ENCODE measurements at regions not wholly inside any gene's neighbourhood (a gene's known extent, or its start where the extent isn't known, plus 50 kb on each side); places are given as distances from the start of the nearest gene placed in this dataset.

DNA sequence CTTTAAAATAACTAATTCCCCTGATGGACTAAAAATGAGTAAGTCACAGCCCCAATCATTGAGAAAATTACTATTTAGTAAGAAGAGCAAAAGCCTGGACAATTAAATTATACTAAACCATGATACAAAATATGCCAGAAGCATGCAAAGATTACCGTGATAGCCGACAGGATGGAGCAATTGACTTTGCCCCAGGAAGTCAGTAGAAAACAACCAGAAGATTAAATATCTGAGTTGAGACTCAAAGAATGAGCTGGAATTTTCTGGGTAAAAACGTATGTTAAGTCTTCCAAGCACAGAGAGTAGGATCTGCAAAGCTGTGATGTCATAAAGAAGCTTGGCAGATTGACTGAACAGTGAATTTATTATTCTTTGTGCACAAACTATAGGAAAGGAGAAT, 816.1 kb upstream of the TENM3 start:
- no peak for TF ChIP-seq ZFX (IDR thresholded peaks at IDR 0.05)
- no peak for TF ChIP-seq CTCF (conservative IDR thresholded peaks at IDR 0.05)
- no peak overlapping the region for H3K27ac ChIP-seq

GRCh38 chr4:181431006-181431405, 812.2 kb upstream of the TENM3 start:
- TF ChIP-seq CTCF (conservative IDR thresholded peaks at IDR 0.05) (no peak), ZFX (IDR thresholded peaks at IDR 0.05) (no peak)

GRCh38 chr4:181431661-181432060, 811.5 kb upstream of the TENM3 start:
- TF ChIP-seq CTCF (conservative IDR thresholded peaks at IDR 0.05): no peak
- TF ChIP-seq ZFX (IDR thresholded peaks at IDR 0.05): no peak
- no peak overlapping the region for H3K27ac ChIP-seq

More at GRCh38 chr4:181431006-181431405, 812.2 kb upstream of the TENM3 start:
- no peak overlapping the region for H3K27ac ChIP-seq

- no peak overlapping the region for H3K27ac ChIP-seq
- TF ChIP-seq CTCF (conservative IDR thresholded peaks at IDR 0.05): no peak
- TF ChIP-seq ZFX (IDR thresholded peaks at IDR 0.05): no peak
Measured at GRCh38 chr4:181432335-181432734, 810.9 kb upstream of the TENM3 start.

GRCh38 chr4:181437895-181438294, 805.3 kb upstream of the TENM3 start:
- no peak overlapping the region for H3K27ac ChIP-seq
- TF ChIP-seq ZFX (IDR thresholded peaks at IDR 0.05) (no peak), CTCF (conservative IDR thresholded peaks at IDR 0.05) (no peak)

GRCh38 chr4:181438641-181439040, 804.6 kb upstream of the TENM3 start:
- no peak for TF ChIP-seq CTCF (conservative IDR thresholded peaks at IDR 0.05)
- H3K27ac ChIP-seq: no peak overlapping the region

DNA sequence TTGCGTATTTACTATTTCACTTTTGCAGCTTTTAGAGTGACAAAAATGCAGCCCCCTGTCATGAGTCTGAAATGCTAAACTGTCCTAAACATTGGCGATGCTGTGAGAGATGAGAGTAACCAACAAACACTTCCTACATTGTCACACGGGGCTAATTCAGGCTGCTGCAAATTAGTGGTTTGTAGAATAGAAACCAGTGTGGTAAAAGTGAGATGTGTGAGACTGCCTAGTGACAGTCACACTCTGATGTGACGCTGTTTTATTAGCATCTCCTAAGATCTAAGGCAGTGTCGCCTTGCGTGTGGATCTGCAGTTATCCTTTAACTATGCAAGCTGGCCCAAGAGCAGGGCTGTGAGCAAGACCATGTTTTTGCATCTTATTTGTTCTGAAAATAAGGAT, 800.2 kb upstream of the TENM3 start:
- no peak for TF ChIP-seq CTCF (conservative IDR thresholded peaks at IDR 0.05)
- TF ChIP-seq ZFX (IDR thresholded peaks at IDR 0.05): no peak
- H3K27ac ChIP-seq: no peak overlapping the region

Data from C4-2B (cell line).